ENCODE measurements at regions not wholly inside any gene's neighbourhood (a gene's known extent, or its start where the extent isn't known, plus 50 kb on each side); places are given as distances from the start of the nearest gene placed in this dataset.
A peak's percentile ranks its signal among the peaks of the same experiment; 100 is the strongest.
"Not testable (repeated sequence)": the region's sequence is repeated elsewhere in the genome, so short reads cannot be mapped to it uniquely, and the experiment has no call there.

- 52 to 79% (median 70%) methylated on average over 3 of the region's 3 CpGs for WGBS, 4 donors
- Histone ChIP-seq H3K27ac (no peak overlapping the region), H3K9me3 (peaks cover 0 to 6% (median 0%) of the 10 kb centered on the region in 12 donors), H3K36me3 (no peaks in the 10 kb centered on the region), H3K4me1 (no peaks in the 10 kb centered on the region), H3K4me3 (no peak overlapping the region), H3K27me3 (no peaks in the 10 kb centered on the region)
- TF ChIP-seq CTCF (IDR thresholded peaks at IDR 0.05) = no peak
- TF ChIP-seq POLR2A (IDR thresholded peaks at IDR 0.05) = no peak
- DNase-seq (no peak), ATAC-seq (no peak)
- intact Hi-C loops (cut with DNase I) = no loop called here
Measured at GRCh38 chr3:40901298-40901697, 298.0 kb upstream of the CTNNB1 start.

DNA sequence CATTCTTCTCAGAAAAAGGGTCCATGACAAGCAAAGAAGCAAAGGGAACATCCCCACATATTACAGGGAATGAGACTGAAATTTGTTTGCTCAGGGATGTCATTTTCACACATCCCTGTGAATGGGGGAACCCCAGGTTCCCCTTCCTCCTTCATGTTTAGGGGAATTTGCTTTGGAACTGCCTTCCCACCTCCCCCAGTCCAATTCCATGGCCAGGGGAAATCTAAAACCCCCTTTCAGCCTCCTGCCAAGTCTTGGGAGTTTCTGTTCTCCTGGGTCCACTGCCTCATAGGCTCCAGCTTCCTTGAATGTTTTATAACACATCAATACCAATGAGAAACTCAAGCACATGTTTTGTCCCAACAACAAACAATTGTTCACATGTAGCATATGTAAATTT lies 297.5 kb upstream of the CTNNB1 start:
- no peaks in the 10 kb centered on the region for H3K36me3 ChIP-seq
- H3K9me3 ChIP-seq = peaks cover 0 to 6% (median 0%) of the 10 kb centered on the region in 12 donors
- ATAC-seq (no peak), DNase-seq (no peak)
- H3K4me3 ChIP-seq = no peak overlapping the region
- H3K4me1 ChIP-seq = no peaks in the 10 kb centered on the region
- intact Hi-C loops (cut with DNase I) = no loop called here
- TF ChIP-seq CTCF (IDR thresholded peaks at IDR 0.05) (no peak), POLR2A (IDR thresholded peaks at IDR 0.05) (no peak)
- H3K27ac ChIP-seq = no peak overlapping the region
- H3K27me3 ChIP-seq = no peaks in the 10 kb centered on the region

GRCh38 chr3:40907907-40908465 lies 291.3 kb upstream of the CTNNB1 start:
- H3K4me3 ChIP-seq = peak overlapping the region in 4 of 12 donors; percentile 11 to 42 (median 26)
- H3K27me3 ChIP-seq; intact Hi-C loops (cut with DNase I); H3K27ac ChIP-seq; H3K4me1 ChIP-seq; ATAC-seq; DNase-seq; H3K36me3 ChIP-seq; H3K9me3 ChIP-seq: not testable (repeated sequence)
- 58 to 72% (median 63%) methylated on average over 22 to 26 of the region's 26 CpGs for WGBS, 4 donors

- no peaks in the 10 kb centered on the region for H3K27me3 ChIP-seq
- no peak overlapping the region for H3K4me3 ChIP-seq
- WGBS, 4 donors = 93 to 98% (median 95%) methylated on average over 3 of the region's 3 CpGs
- TF ChIP-seq CTCF (IDR thresholded peaks at IDR 0.05) (no peak), POLR2A (IDR thresholded peaks at IDR 0.05) (no peak)
- ATAC-seq = no peak
- intact Hi-C loops (cut with DNase I) = no loop called here
- H3K27ac ChIP-seq = no peak overlapping the region
- no peaks in the 10 kb centered on the region for H3K4me1 ChIP-seq
- no peak for DNase-seq
- H3K36me3 ChIP-seq = no peaks in the 10 kb centered on the region
- peaks cover 0 to 2% (median 0%) of the 10 kb centered on the region in 12 donors for H3K9me3 ChIP-seq
Measured at GRCh38 chr3:40908612-40909011, 290.7 kb upstream of the CTNNB1 start.

- H3K36me3 ChIP-seq = no peaks in the 10 kb centered on the region
- no peak overlapping the region for H3K27ac ChIP-seq
- intact Hi-C loops (cut with DNase I) = loop anchor here in 1 of 10 donors (10.0 kb wide), 1 partner anchor 1476 kb away; no protein-coding TSS in a partner anchor
- TF ChIP-seq CTCF (IDR thresholded peaks at IDR 0.05) = no peak
- TF ChIP-seq POLR2A (IDR thresholded peaks at IDR 0.05) = no peak
- no peak overlapping the region for H3K4me3 ChIP-seq
- no peaks in the 10 kb centered on the region for H3K4me1 ChIP-seq
- DNase-seq (no peak), ATAC-seq (no peak)
- no peaks in the 10 kb centered on the region for H3K27me3 ChIP-seq
- H3K9me3 ChIP-seq = no peaks in the 10 kb centered on the region
- 92 to 97% (median 94%) methylated on average over 2 of the region's 2 CpGs for WGBS, 4 donors
Measured at GRCh38 chr3:40911264-40911663, 288.0 kb upstream of the CTNNB1 start.

Measured in heart left ventricle (tissue), 16 donors.